ENCODE measurements at regions not wholly inside any gene's neighbourhood (a gene's known extent, or its start where the extent isn't known, plus 50 kb on each side); places are given as distances from the start of the nearest gene placed in this dataset.
"Not testable (repeated sequence)": the region's sequence is repeated elsewhere in the genome, so short reads cannot be mapped to it uniquely, and the experiment has no call there.

- DNase-seq (ENCODE audit: low spot score): no peak
Observed at GRCh38 chr5:176747670-176748072, 62.7 kb upstream of the UNC5A start.

GRCh38 chr5:176748073-176748966 is 62.0 kb upstream of the UNC5A start:
- DNase-seq (ENCODE audit: low spot score): no peak

- DNase-seq (ENCODE audit: low spot score): no peak
Observed at GRCh38 chr5:176748967-176749935, 61.1 kb upstream of the UNC5A start.

GRCh38 chr5:176750144-176750543 is 60.2 kb upstream of the UNC5A start:
- DNase-seq (ENCODE audit: low spot score): no peak

- DNase-seq (ENCODE audit: low spot score): no peak
Observed at GRCh38 chr5:176754376-176754973, 55.9 kb upstream of the UNC5A start.

- not testable (repeated sequence) for DNase-seq (ENCODE audit: low spot score)
Observed at GRCh38 chr5:176755593-176755992, 54.8 kb upstream of the UNC5A start.

GRCh38 chr5:176757569-176757968 is 52.8 kb upstream of the UNC5A start:
- not testable (repeated sequence) for DNase-seq (ENCODE audit: low spot score)
